ENCODE measurements at regions not wholly inside any gene's neighbourhood (a gene's known extent, or its start where the extent isn't known, plus 50 kb on each side); places are given as distances from the start of the nearest gene placed in this dataset.

GRCh38 chr10:78147202-78147601 lies 113.5 kb downstream of the RPS24 start:
- Histone ChIP-seq H3K4me3 (no peak overlapping the region), H3K27me3 (no peaks in the 10 kb centered on the region), H3K9me3 (no peaks in the 10 kb centered on the region), H3K4me1 (no peaks in the 10 kb centered on the region), H3K36me3 (no peaks in the 10 kb centered on the region), H3K27ac (no peak overlapping the region)
- no peak for DNase-seq
- no peak for TF ChIP-seq POLR2A (IDR thresholded peaks at IDR 0.05)
- no peak for TF ChIP-seq EP300 (IDR thresholded peaks at IDR 0.05)
- no peak for TF ChIP-seq CTCF (IDR thresholded peaks at IDR 0.05)
- TF ChIP-seq POLR2AphosphoS5 (IDR thresholded peaks at IDR 0.05): no peak
- ATAC-seq (ENCODE audit: low FRiP score in 2 of 2): no peak

DNA sequence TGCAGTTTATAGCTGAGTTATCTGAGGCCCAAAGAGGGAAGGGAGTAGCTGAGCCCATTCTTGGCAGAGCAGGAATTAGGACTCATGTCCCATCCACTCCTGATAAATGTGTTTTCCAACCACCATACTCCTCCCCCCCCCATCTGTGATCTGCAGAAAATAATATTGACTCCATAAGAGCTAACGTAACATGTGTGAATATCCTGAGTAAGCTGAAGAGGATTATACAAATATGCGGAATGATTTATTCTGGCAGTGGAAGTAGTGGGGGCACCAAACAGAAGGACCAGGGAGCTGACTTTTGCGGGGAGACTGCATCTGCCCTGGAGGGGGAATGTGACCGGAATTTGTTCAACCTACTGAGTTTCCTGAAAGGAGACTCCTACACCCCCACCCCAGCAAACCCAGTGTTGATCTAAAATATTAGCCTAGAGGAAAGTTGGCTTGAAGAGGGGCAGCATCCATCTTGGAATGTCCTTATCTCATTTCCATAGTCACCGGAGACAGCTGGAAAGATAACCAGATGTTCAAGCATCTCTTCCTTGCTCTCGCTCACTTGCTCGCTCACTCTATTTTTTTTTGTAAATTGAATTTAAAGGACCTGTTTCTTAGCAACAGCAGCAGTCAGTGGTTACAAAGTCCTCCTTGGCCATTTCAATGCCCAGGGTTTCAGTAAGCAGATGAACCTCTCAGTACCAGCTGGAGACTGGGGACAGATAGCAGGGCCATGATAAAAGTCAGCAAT lies 114.7 kb downstream of the RPS24 start:
- no peak for ATAC-seq (ENCODE audit: low FRiP score in 2 of 2)
- H3K27ac ChIP-seq: no peak overlapping the region
- no peak overlapping the region for H3K4me3 ChIP-seq
- H3K9me3 ChIP-seq: no peaks in the 10 kb centered on the region
- TF ChIP-seq CTCF (IDR thresholded peaks at IDR 0.05): no peak
- TF ChIP-seq EP300 (IDR thresholded peaks at IDR 0.05): no peak
- no peak for TF ChIP-seq POLR2AphosphoS5 (IDR thresholded peaks at IDR 0.05)
- TF ChIP-seq POLR2A (IDR thresholded peaks at IDR 0.05): no peak
- H3K36me3 ChIP-seq: no peaks in the 10 kb centered on the region
- DNase-seq: no peak
- no peaks in the 10 kb centered on the region for H3K4me1 ChIP-seq
- H3K27me3 ChIP-seq: no peaks in the 10 kb centered on the region
- WGBS, 2 donors: 79 to 86% methylated on average over 7 of the region's 7 CpGs

DNA sequence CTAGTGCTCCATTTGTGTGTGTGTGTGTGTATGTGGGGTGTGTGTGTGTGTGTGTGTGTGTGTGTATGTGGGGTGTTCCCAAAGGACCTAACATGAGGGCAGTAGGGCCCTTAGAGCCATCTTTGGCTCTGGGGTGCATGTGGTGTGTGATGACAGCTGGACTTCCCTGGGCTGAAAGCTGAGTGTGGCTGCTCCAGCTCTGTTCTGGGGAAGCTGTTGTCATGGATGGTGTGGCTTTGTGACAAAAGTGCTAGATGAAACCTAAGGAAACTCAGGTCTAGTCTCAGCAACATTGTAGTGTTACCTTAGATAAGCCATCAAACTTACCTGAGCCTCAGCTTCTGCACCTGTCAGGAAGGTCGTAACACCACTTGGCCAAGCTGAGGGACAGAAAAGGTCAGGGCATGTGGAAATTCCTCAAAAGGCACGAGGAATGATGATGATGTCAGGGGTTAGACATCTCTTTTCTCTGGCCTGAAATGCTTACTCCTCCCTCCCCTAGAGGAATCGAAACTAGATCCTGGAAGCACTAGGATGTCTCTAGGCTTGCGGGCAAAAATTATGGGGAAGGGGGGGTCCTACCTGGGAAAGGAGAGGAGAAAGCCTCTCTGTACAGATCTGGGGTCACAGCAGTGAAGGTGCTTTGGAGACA lies 115.4 kb downstream of the RPS24 start:
- H3K9me3 ChIP-seq: no peaks in the 10 kb centered on the region
- 38 to 68% methylated on average over 4 of the region's 4 CpGs for WGBS, 2 donors
- H3K27me3 ChIP-seq: no peaks in the 10 kb centered on the region
- no peaks in the 10 kb centered on the region for H3K4me1 ChIP-seq
- no peak overlapping the region for H3K27ac ChIP-seq
- peak in 1 of 2 donors; percentile 48 for ATAC-seq (ENCODE audit: low FRiP score in 2 of 2)
- H3K36me3 ChIP-seq: no peaks in the 10 kb centered on the region
- H3K4me3 ChIP-seq: no peak overlapping the region
- TF ChIP-seq POLR2A (IDR thresholded peaks at IDR 0.05) (no peak), CTCF (IDR thresholded peaks at IDR 0.05) (no peak), POLR2AphosphoS5 (IDR thresholded peaks at IDR 0.05) (no peak), EP300 (IDR thresholded peaks at IDR 0.05) (no peak)
- no peak for DNase-seq

DNA sequence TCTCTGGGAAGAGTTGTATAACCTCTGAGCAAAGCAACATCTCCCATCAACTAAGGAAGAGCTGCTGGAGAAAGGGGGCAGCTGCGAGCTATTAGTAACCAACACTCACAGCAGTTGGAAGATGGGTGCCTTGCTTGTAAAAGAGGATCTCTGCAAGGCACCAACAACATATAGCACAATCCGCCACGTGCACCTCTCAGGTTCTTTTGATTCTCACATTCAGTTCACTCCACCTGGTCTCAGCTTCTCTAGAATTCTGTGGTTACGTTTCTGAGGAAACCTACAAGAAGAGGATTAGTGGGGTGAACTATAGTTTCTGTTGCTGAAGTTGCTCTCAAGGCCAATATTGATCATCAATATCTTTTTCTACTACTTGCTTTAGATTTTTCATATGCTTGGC lies 117.1 kb downstream of the RPS24 start:
- Histone ChIP-seq H3K4me3 (no peak overlapping the region), H3K27ac (no peak overlapping the region), H3K4me1 (no peaks in the 10 kb centered on the region), H3K36me3 (no peaks in the 10 kb centered on the region), H3K27me3 (no peaks in the 10 kb centered on the region), H3K9me3 (no peaks in the 10 kb centered on the region)
- ATAC-seq (ENCODE audit: low FRiP score in 2 of 2) (no peak), DNase-seq (no peak)
- TF ChIP-seq CTCF (IDR thresholded peaks at IDR 0.05) (no peak), POLR2A (IDR thresholded peaks at IDR 0.05) (no peak), POLR2AphosphoS5 (IDR thresholded peaks at IDR 0.05) (no peak), EP300 (IDR thresholded peaks at IDR 0.05) (no peak)
- WGBS, 2 donors: 88 to 91% methylated on average over 4 of the region's 4 CpGs

- Histone ChIP-seq H3K36me3 (no peaks in the 10 kb centered on the region), H3K27me3 (no peaks in the 10 kb centered on the region), H3K27ac (no peak overlapping the region), H3K4me1 (no peaks in the 10 kb centered on the region), H3K4me3 (no peak overlapping the region), H3K9me3 (no peaks in the 10 kb centered on the region)
- TF ChIP-seq POLR2A (IDR thresholded peaks at IDR 0.05): no peak
- no peak for TF ChIP-seq CTCF (IDR thresholded peaks at IDR 0.05)
- TF ChIP-seq POLR2AphosphoS5 (IDR thresholded peaks at IDR 0.05): no peak
- no peak for TF ChIP-seq EP300 (IDR thresholded peaks at IDR 0.05)
- ATAC-seq (ENCODE audit: low FRiP score in 2 of 2): no peak
- no peak for DNase-seq
- 89 to 92% methylated on average over 2 of the region's 2 CpGs for WGBS, 2 donors
Measured at GRCh38 chr10:78155722-78156121, 122.1 kb downstream of the RPS24 start.
